Memory B cell (primary cell): ENCODE measurements at regions not wholly inside any gene's neighbourhood (a gene's known extent, or its start where the extent isn't known, plus 50 kb on each side); places are given as distances from the start of the nearest gene placed in this dataset.
"Not testable (repeated sequence)": the region's sequence is repeated elsewhere in the genome, so short reads cannot be mapped to it uniquely, and the experiment has no call there.

Experiments used
- ATAC-seq: fragments of 150-1000 bp; cut with Tn5 transposase; 2 replicates; pipeline ENCODE4 v1.10.0; 2021; ENCODE audit warnings: low read depth, mild to moderate bottlenecking, moderate library complexity
- DNase-seq, 2 donors: peaks; one replicate each; pipeline ENCODE4 v3.0.0; 2022; ENCODE audit warnings: low spot score in 2 of 2
- H3K27ac Mint-ChIP-seq: one replicate; pipeline ENCODE4 v1.8.0; 2022; ENCODE audit warnings: mild to moderate bottlenecking, moderate library complexity, mixed read lengths
- H3K27me3 Mint-ChIP-seq: one replicate; pipeline ENCODE4 v1.8.0; 2022; ENCODE audit warnings: mixed read lengths
- H3K36me3 Mint-ChIP-seq: one replicate; pipeline ENCODE4 v1.8.0; 2022; ENCODE audit warnings: mild to moderate bottlenecking, mixed read lengths
- H3K4me1 Mint-ChIP-seq: one replicate; pipeline ENCODE4 v1.8.0; 2022; ENCODE audit warnings: mixed read lengths
- H3K4me3 Mint-ChIP-seq: one replicate; pipeline ENCODE4 v1.8.0; 2022; ENCODE audit warnings: mild to moderate bottlenecking, moderate library complexity, mixed read lengths
- H3K9me3 Mint-ChIP-seq: one replicate; pipeline ENCODE4 v1.8.0; 2022; ENCODE audit warnings: mixed read lengths

GRCh38 chr14:31911160-31911559 lies 165.9 kb upstream of the ARHGAP5 start:
- peaks cover 9% of the 10 kb centered on the region for H3K36me3 Mint-ChIP-seq
- no peak overlapping the region for H3K4me3 Mint-ChIP-seq
- ATAC-seq (no peak), DNase-seq (no peak)
- H3K27ac Mint-ChIP-seq = no peak overlapping the region
- no peaks in the 10 kb centered on the region for H3K27me3 Mint-ChIP-seq
- peaks cover 23% of the 10 kb centered on the region for H3K9me3 Mint-ChIP-seq
- H3K4me1 Mint-ChIP-seq = no peaks in the 10 kb centered on the region

GRCh38 chr14:31913370-31913769 lies 163.7 kb upstream of the ARHGAP5 start:
- H3K27me3 Mint-ChIP-seq = no peaks in the 10 kb centered on the region
- DNase-seq (no peak), ATAC-seq (no peak)
- no peak overlapping the region for H3K27ac Mint-ChIP-seq
- H3K4me3 Mint-ChIP-seq = no peak overlapping the region
- H3K9me3 Mint-ChIP-seq = peaks cover 23% of the 10 kb centered on the region
- no peaks in the 10 kb centered on the region for H3K4me1 Mint-ChIP-seq
- peaks cover 9% of the 10 kb centered on the region for H3K36me3 Mint-ChIP-seq

- DNase-seq, H3K27ac Mint-ChIP-seq, H3K4me1 Mint-ChIP-seq, H3K36me3 Mint-ChIP-seq, H3K9me3 Mint-ChIP-seq, H3K4me3 Mint-ChIP-seq, H3K27me3 Mint-ChIP-seq, ATAC-seq: not testable (repeated sequence)
Observed at GRCh38 chr14:31918289-31918688, 158.8 kb upstream of the ARHGAP5 start.

GRCh38 chr14:31920001-31920400 lies 157.1 kb upstream of the ARHGAP5 start:
- no peaks in the 10 kb centered on the region for H3K9me3 Mint-ChIP-seq
- no peaks in the 10 kb centered on the region for H3K27me3 Mint-ChIP-seq
- H3K4me1 Mint-ChIP-seq = no peaks in the 10 kb centered on the region
- no peaks in the 10 kb centered on the region for H3K36me3 Mint-ChIP-seq
- H3K4me3 Mint-ChIP-seq = no peak overlapping the region
- ATAC-seq (no peak), DNase-seq (no peak)
- H3K27ac Mint-ChIP-seq = no peak overlapping the region

- Mint-ChIP-seq H3K27ac (no peak overlapping the region), H3K9me3 (no peaks in the 10 kb centered on the region), H3K4me1 (peaks cover 3% of the 10 kb centered on the region), H3K27me3 (no peaks in the 10 kb centered on the region), H3K4me3 (no peak overlapping the region), H3K36me3 (no peaks in the 10 kb centered on the region)
- no peak for DNase-seq
- no peak for ATAC-seq
Observed at GRCh38 chr14:31920989-31921650, 156.0 kb upstream of the ARHGAP5 start.

- Mint-ChIP-seq H3K9me3 (no peaks in the 10 kb centered on the region), H3K27ac (no peak overlapping the region), H3K4me3 (no peak overlapping the region), H3K4me1 (peaks cover 3% of the 10 kb centered on the region), H3K36me3 (no peaks in the 10 kb centered on the region), H3K27me3 (no peaks in the 10 kb centered on the region)
- ATAC-seq = no peak
- DNase-seq = no peak
Observed at GRCh38 chr14:31921721-31922120, 155.4 kb upstream of the ARHGAP5 start.

GRCh38 chr14:31926123-31926522 lies 151.0 kb upstream of the ARHGAP5 start:
- Mint-ChIP-seq H3K9me3 (no peaks in the 10 kb centered on the region), H3K27me3 (no peaks in the 10 kb centered on the region)
- peak; percentile 77 for ATAC-seq

GRCh38 chr14:31926652-31927347 lies 150.3 kb upstream of the ARHGAP5 start:
- H3K36me3 Mint-ChIP-seq = no peaks in the 10 kb centered on the region
- H3K4me1 Mint-ChIP-seq = peaks cover 8% of the 10 kb centered on the region
- no peak overlapping the region for H3K4me3 Mint-ChIP-seq
- H3K9me3 Mint-ChIP-seq = no peaks in the 10 kb centered on the region
- H3K27me3 Mint-ChIP-seq = no peaks in the 10 kb centered on the region
- DNase-seq (no peak), ATAC-seq (no peak)
- H3K27ac Mint-ChIP-seq = no peak overlapping the region

More at GRCh38 chr14:31926123-31926522, 151.0 kb upstream of the ARHGAP5 start:
- Mint-ChIP-seq H3K36me3 (no peaks in the 10 kb centered on the region), H3K4me3 (no peak overlapping the region), H3K27ac (no peak overlapping the region), H3K4me1 (peaks cover 6% of the 10 kb centered on the region)
- DNase-seq = peak in 1 of 2 donors; percentile 52

GRCh38 chr14:31927348-31927832 lies 149.7 kb upstream of the ARHGAP5 start:
- Mint-ChIP-seq H3K27me3 (no peaks in the 10 kb centered on the region), H3K9me3 (no peaks in the 10 kb centered on the region), H3K27ac (no peak overlapping the region), H3K36me3 (no peaks in the 10 kb centered on the region), H3K4me1 (peaks cover 8% of the 10 kb centered on the region), H3K4me3 (no peak overlapping the region)
- no peak for ATAC-seq
- no peak for DNase-seq

- H3K9me3 Mint-ChIP-seq = no peaks in the 10 kb centered on the region
- ATAC-seq (no peak), DNase-seq (no peak)
- H3K4me3 Mint-ChIP-seq = no peak overlapping the region
- no peak overlapping the region for H3K27ac Mint-ChIP-seq
- no peaks in the 10 kb centered on the region for H3K36me3 Mint-ChIP-seq
- peaks cover 8% of the 10 kb centered on the region for H3K4me1 Mint-ChIP-seq
- H3K27me3 Mint-ChIP-seq = no peaks in the 10 kb centered on the region
Observed at GRCh38 chr14:31930070-31930469, 147.0 kb upstream of the ARHGAP5 start.

GRCh38 chr14:31930493-31931240 lies 146.4 kb upstream of the ARHGAP5 start:
- Mint-ChIP-seq H3K4me1 (peaks cover 10% of the 10 kb centered on the region), H3K27ac (no peak overlapping the region), H3K4me3 (no peak overlapping the region), H3K9me3 (no peaks in the 10 kb centered on the region), H3K27me3 (no peaks in the 10 kb centered on the region), H3K36me3 (no peaks in the 10 kb centered on the region)
- ATAC-seq (no peak), DNase-seq (no peak)

- Mint-ChIP-seq H3K9me3 (no peaks in the 10 kb centered on the region), H3K27me3 (no peaks in the 10 kb centered on the region), H3K36me3 (no peaks in the 10 kb centered on the region), H3K27ac (peak overlapping the region; percentile 14), H3K4me1 (peaks cover 7% of the 10 kb centered on the region), H3K4me3 (no peak overlapping the region)
- DNase-seq = no peak
- ATAC-seq = no peak
Observed at GRCh38 chr14:31932675-31933074, 144.4 kb upstream of the ARHGAP5 start.

GRCh38 chr14:31933716-31934115 lies 143.4 kb upstream of the ARHGAP5 start:
- DNase-seq = no peak
- Mint-ChIP-seq H3K4me3 (no peak overlapping the region), H3K36me3 (no peaks in the 10 kb centered on the region), H3K27ac (no peak overlapping the region), H3K4me1 (peaks cover 12% of the 10 kb centered on the region), H3K9me3 (no peaks in the 10 kb centered on the region), H3K27me3 (no peaks in the 10 kb centered on the region)
- ATAC-seq = no peak

GRCh38 chr14:31934767-31935266 lies 142.3 kb upstream of the ARHGAP5 start:
- Mint-ChIP-seq H3K4me1 (peaks cover 12% of the 10 kb centered on the region), H3K36me3 (no peaks in the 10 kb centered on the region), H3K9me3 (no peaks in the 10 kb centered on the region), H3K4me3 (no peak overlapping the region), H3K27me3 (no peaks in the 10 kb centered on the region), H3K27ac (no peak overlapping the region)
- ATAC-seq (no peak), DNase-seq (no peak)
